ENCODE measurements at regions not wholly inside any gene's neighbourhood (a gene's known extent, or its start where the extent isn't known, plus 50 kb on each side); places are given as distances from the start of the nearest gene placed in this dataset.

GRCh38 chr2:49251251-49251650, 96.9 kb upstream of the FSHR start:
- no peak for TF ChIP-seq POLR2A (IDR thresholded peaks at IDR 0.05; ENCODE audit: extremely low read depth, insufficient read length)
- TF ChIP-seq CTCF (IDR thresholded peaks at IDR 0.05; ENCODE audit: low read depth, low read length): no peak
- no peak for TF ChIP-seq MAX (IDR thresholded peaks at IDR 0.05; ENCODE audit: low read depth, low read length)
- no peak for TF ChIP-seq MYC (IDR thresholded peaks at IDR 0.05; ENCODE audit: low read depth, low read length)
